BLaER1 (cell line): ENCODE measurements at regions not wholly inside any gene's neighbourhood (a gene's known extent, or its start where the extent isn't known, plus 50 kb on each side); places are given as distances from the start of the nearest gene placed in this dataset.
"Not testable (repeated sequence)": the region's sequence is repeated elsewhere in the genome, so short reads cannot be mapped to it uniquely, and the experiment has no call there.

ENCODE experiments used
- H3K27ac ChIP-seq: shearing (Covaris generic); formaldehyde crosslinking; 2 replicates; pipeline ENCODE4 v1.8.1; 2022
- H3K27me3 ChIP-seq: shearing (Covaris generic); formaldehyde crosslinking; 2 replicates; pipeline ENCODE4 v1.8.1; 2022
- H3K36me3 ChIP-seq: shearing (Covaris generic); formaldehyde crosslinking; 2 replicates; pipeline ENCODE4 v1.8.1; 2022
- H3K4me1 ChIP-seq: shearing (Covaris generic); formaldehyde crosslinking; 2 replicates; pipeline ENCODE4 v1.8.1; 2022
- H3K4me2 ChIP-seq: shearing (Covaris generic); formaldehyde crosslinking; 2 replicates; pipeline ENCODE4 v1.8.1; 2022
- H3K4me3 ChIP-seq: shearing (Covaris generic); formaldehyde crosslinking; 2 replicates; pipeline ENCODE4 v1.8.1; 2022
- H3K9ac ChIP-seq: shearing (Covaris generic); formaldehyde crosslinking; 2 replicates; pipeline ENCODE4 v1.8.1; 2022
- H3K9me3 ChIP-seq: shearing (Covaris generic); formaldehyde crosslinking; 2 replicates; pipeline ENCODE4 v1.8.1; 2022
- H4K20me1 ChIP-seq: shearing (Covaris generic); formaldehyde crosslinking; 2 replicates; pipeline ENCODE4 v1.8.1; 2022
- Cebpa-rat ChIP-seq: shearing (Covaris generic); IDR thresholded peaks from 2 replicates; pipeline ENCODE4 v1.8.1; 2022

- not testable (repeated sequence) for H3K27ac ChIP-seq, H3K9ac ChIP-seq
- peaks cover 20% of the 10 kb centered on the region for H3K4me1 ChIP-seq
Measured at GRCh38 chr3:197459571-197459970, 96.2 kb downstream of the BDH1 start.

GRCh38 chr3:197458906-197459470 lies 96.8 kb downstream of the BDH1 start:
- Histone ChIP-seq H3K9me3 (no peaks in the 10 kb centered on the region; the same call in 1 of the 2 replicates), H3K4me3 (no peak overlapping the region), H3K36me3 (no peaks in the 10 kb centered on the region), H3K27ac (no peak overlapping the region), H3K4me2 (no peak overlapping the region), H4K20me1 (no peaks in the 10 kb centered on the region), H3K27me3 (no peaks in the 10 kb centered on the region), H3K4me1 (peaks cover 20% of the 10 kb centered on the region), H3K9ac (no peak overlapping the region)
- no peak for TF ChIP-seq Cebpa-rat

More at GRCh38 chr3:197459571-197459970, 96.2 kb downstream of the BDH1 start:
- not testable (repeated sequence) for H3K9me3 ChIP-seq, H3K4me3 ChIP-seq, H3K36me3 ChIP-seq, H4K20me1 ChIP-seq, H3K27me3 ChIP-seq, H3K4me2 ChIP-seq

GRCh38 chr3:197458179-197458707 lies 97.5 kb downstream of the BDH1 start:
- Histone ChIP-seq H3K4me2 (no peak overlapping the region), H3K4me1 (peaks cover 20% of the 10 kb centered on the region), H3K4me3 (no peak overlapping the region), H3K27ac (no peak overlapping the region), H3K9me3 (no peaks in the 10 kb centered on the region; the same call in 1 of the 2 replicates), H4K20me1 (no peaks in the 10 kb centered on the region), H3K9ac (no peak overlapping the region), H3K36me3 (no peaks in the 10 kb centered on the region), H3K27me3 (no peaks in the 10 kb centered on the region)
- TF ChIP-seq Cebpa-rat = no peak

GRCh38 chr3:197456261-197457091 lies 99.3 kb downstream of the BDH1 start:
- H3K27me3 ChIP-seq = no peaks in the 10 kb centered on the region
- peak overlapping the region; percentile 83 for H3K27ac ChIP-seq
- H3K4me3 ChIP-seq = peak overlapping the region; percentile 71
- H3K4me2 ChIP-seq = peak overlapping the region; percentile 92
- H3K9ac ChIP-seq = peak overlapping the region; percentile 80
- no peaks in the 10 kb centered on the region; the same call in 1 of the 2 replicates for H3K9me3 ChIP-seq
- no peaks in the 10 kb centered on the region for H3K36me3 ChIP-seq
- peaks cover 20% of the 10 kb centered on the region for H3K4me1 ChIP-seq
- H4K20me1 ChIP-seq = no peaks in the 10 kb centered on the region
- TF ChIP-seq Cebpa-rat = no peak

DNA sequence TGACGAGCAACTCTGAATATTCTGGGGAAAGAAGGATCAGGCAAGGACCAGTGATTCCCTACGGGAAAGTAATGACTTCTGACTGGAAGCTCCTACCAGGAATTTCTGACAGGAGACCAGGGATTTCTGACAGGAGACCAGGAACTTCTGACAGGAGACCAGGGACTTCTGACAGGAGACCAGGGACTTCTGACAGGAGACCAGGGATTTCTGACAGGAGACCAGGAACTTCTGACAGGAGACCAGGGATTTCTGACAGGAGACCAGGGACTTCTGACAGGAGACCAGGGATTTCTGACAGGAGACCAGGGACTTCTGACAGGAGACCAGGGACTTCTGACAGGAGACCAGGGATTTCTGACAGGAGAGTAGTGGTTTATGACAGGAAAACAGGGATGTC lies 100.9 kb downstream of the BDH1 start:
- H3K4me2 ChIP-seq, H3K4me3 ChIP-seq, H3K27me3 ChIP-seq, H3K36me3 ChIP-seq, H3K9ac ChIP-seq, H4K20me1 ChIP-seq, H3K9me3 ChIP-seq, H3K27ac ChIP-seq: not testable (repeated sequence)
- peaks cover 20% of the 10 kb centered on the region for H3K4me1 ChIP-seq

- no peaks in the 10 kb centered on the region for H3K36me3 ChIP-seq
- H3K4me2 ChIP-seq = no peak overlapping the region
- no peak overlapping the region for H3K4me3 ChIP-seq
- no peak overlapping the region for H3K9ac ChIP-seq
- TF ChIP-seq Cebpa-rat = no peak
- no peak overlapping the region for H3K27ac ChIP-seq
- H3K9me3 ChIP-seq = no peaks in the 10 kb centered on the region
- no peaks in the 10 kb centered on the region for H3K27me3 ChIP-seq
- no peaks in the 10 kb centered on the region for H4K20me1 ChIP-seq
- H3K4me1 ChIP-seq = peaks cover 20% of the 10 kb centered on the region
Measured at GRCh38 chr3:197454014-197454413, 101.8 kb downstream of the BDH1 start.

- Histone ChIP-seq H3K4me3 (no peak overlapping the region), H3K36me3 (no peaks in the 10 kb centered on the region), H4K20me1 (no peaks in the 10 kb centered on the region), H3K9me3 (no peaks in the 10 kb centered on the region), H3K4me1 (peaks cover 15% of the 10 kb centered on the region), H3K4me2 (no peak overlapping the region), H3K27ac (no peak overlapping the region), H3K27me3 (no peaks in the 10 kb centered on the region), H3K9ac (no peak overlapping the region)
- no peak for TF ChIP-seq Cebpa-rat
Measured at GRCh38 chr3:197450810-197451209, 105.0 kb downstream of the BDH1 start.

- Histone ChIP-seq H3K4me2 (no peak overlapping the region), H3K9me3 (no peaks in the 10 kb centered on the region), H3K27ac (no peak overlapping the region), H3K4me1 (peaks cover 18% of the 10 kb centered on the region), H3K4me3 (no peak overlapping the region), H4K20me1 (no peaks in the 10 kb centered on the region), H3K36me3 (no peaks in the 10 kb centered on the region), H3K9ac (no peak overlapping the region), H3K27me3 (no peaks in the 10 kb centered on the region)
- TF ChIP-seq Cebpa-rat = no peak
Measured at GRCh38 chr3:197450308-197450707, 105.5 kb downstream of the BDH1 start.

- H3K36me3 ChIP-seq, H3K9ac ChIP-seq: not testable (repeated sequence)
Measured at GRCh38 chr3:197449181-197449580, 106.6 kb downstream of the BDH1 start.

DNA sequence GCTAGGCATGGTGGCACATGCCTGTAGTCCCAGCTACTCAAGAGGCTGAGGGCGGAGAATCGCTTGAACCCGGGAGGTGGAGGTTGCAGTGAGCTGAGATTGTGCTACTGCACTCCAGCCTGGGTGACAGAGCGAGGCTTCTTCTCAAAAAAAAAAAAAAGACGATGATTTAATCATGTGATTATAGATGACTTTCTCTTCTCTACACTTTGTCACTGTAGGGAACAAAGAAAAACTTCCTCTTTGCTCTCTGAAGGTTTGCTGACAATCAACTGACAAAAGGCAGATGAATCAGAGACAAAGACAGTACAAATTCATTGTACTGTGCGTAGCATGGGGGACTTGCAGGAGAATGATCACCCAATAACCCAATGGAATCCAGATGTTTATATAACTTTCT lies 108.0 kb downstream of the BDH1 start:
- not testable (repeated sequence) for H3K9me3 ChIP-seq, H3K9ac ChIP-seq, H3K36me3 ChIP-seq, H3K4me2 ChIP-seq, H4K20me1 ChIP-seq, H3K27ac ChIP-seq, H3K4me3 ChIP-seq, H3K27me3 ChIP-seq
- H3K4me1 ChIP-seq = peaks cover 30% of the 10 kb centered on the region

More at GRCh38 chr3:197449181-197449580, 106.6 kb downstream of the BDH1 start:
- not testable (repeated sequence) for H3K27me3 ChIP-seq, H3K9me3 ChIP-seq, H3K27ac ChIP-seq, H4K20me1 ChIP-seq, H3K4me2 ChIP-seq, H3K4me3 ChIP-seq
- peaks cover 29% of the 10 kb centered on the region for H3K4me1 ChIP-seq
